ENCODE measurements at regions not wholly inside any gene's neighbourhood (a gene's known extent, or its start where the extent isn't known, plus 50 kb on each side); places are given as distances from the start of the nearest gene placed in this dataset.

- DNase-seq, result no peak
Measured at GRCh38 chr18:30415903-30416302, 626.6 kb downstream of the DSC3 start.

GRCh38 chr18:30409120-30409519 is 633.4 kb downstream of the DSC3 start:
- ATAC-seq, result no peak
- Mint-ChIP-seq H3K4me1 (no peaks in the 10 kb centered on the region), H3K27ac (no peak overlapping the region), H3K4me3 (no peak overlapping the region), H3K27me3 (no peaks in the 10 kb centered on the region), H3K36me3 (ENCODE audit: low read depth) (no peaks in the 10 kb centered on the region), H3K9me3 (peaks cover 16% of the 10 kb centered on the region)
- no peak for DNase-seq

More at GRCh38 chr18:30415903-30416302, 626.6 kb downstream of the DSC3 start:
- Mint-ChIP-seq H3K9me3 (peaks cover 16% of the 10 kb centered on the region), H3K4me1 (no peaks in the 10 kb centered on the region), H3K36me3 (ENCODE audit: low read depth) (no peaks in the 10 kb centered on the region), H3K27me3 (no peaks in the 10 kb centered on the region), H3K27ac (no peak overlapping the region), H3K4me3 (no peak overlapping the region)
- ATAC-seq, result no peak

DNA sequence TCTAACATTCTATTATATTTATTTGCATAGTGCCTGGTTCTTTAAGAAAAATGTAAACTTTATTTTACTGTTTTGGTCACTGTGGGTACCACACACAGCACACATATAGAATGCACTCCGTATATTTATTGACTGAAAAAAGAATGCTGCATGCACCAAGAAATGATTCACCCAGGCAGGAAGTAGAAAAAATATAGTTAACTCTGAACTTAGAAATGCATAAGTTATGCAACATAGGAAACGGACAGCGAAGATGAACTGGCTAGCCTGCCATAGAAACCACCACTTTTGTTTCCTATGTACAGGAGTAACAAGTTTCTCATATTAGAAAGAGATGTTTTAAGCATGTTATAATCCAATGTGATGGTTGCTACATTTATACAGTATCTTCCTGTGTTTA is 635.8 kb downstream of the DSC3 start:
- ATAC-seq, result no peak
- H3K9me3 Mint-ChIP-seq, result peaks cover 20% of the 10 kb centered on the region
- DNase-seq, result no peak
- H3K27ac Mint-ChIP-seq, result no peak overlapping the region
- H3K36me3 Mint-ChIP-seq (ENCODE audit: low read depth), result no peaks in the 10 kb centered on the region
- H3K4me3 Mint-ChIP-seq, result no peak overlapping the region
- no peaks in the 10 kb centered on the region for H3K4me1 Mint-ChIP-seq
- no peaks in the 10 kb centered on the region for H3K27me3 Mint-ChIP-seq

DNA sequence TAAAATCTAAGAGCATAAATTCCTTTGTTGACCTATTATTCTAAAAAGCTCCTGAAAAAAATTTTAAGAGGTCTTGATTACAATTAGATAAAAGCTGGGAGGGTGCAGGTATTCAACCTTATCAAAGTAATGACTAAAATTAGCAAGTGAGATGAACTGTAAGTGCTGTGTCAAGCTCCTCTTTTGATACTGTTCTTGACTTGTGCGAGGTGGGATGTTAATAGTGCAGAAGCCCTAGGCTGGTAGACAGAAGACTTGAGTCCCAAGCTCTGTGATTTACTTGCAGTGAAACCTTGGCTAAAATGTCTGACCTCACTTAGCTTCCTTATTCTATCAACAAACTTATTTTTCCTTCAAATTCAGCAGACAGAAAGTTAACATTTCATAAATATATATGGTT is 637.5 kb downstream of the DSC3 start:
- ATAC-seq, result no peak
- H3K36me3 Mint-ChIP-seq (ENCODE audit: low read depth), result no peaks in the 10 kb centered on the region
- no peak overlapping the region for H3K27ac Mint-ChIP-seq

DNA sequence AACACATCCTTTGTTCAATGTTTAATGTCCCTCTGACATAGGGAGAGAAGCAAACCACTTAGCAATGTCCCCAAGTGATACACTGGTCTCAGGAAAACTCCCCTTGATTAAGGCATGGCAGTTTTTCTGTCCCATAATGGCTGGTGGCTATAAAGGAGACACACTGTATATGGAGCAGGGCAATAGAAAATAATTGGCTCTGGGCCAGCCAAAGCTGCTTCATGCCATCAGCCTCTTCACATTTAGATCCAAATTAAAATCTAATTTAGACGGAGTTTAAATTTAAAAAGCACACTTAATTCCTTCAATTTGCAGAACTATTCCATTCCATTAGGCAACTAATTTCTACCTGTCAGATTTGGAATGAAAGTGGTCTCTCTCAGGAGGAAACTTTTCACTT is 638.1 kb downstream of the DSC3 start:
- no peaks in the 10 kb centered on the region for H3K36me3 Mint-ChIP-seq (ENCODE audit: low read depth)
- ATAC-seq, result no peak
- H3K4me3 Mint-ChIP-seq, result no peak overlapping the region
- no peak overlapping the region for H3K27ac Mint-ChIP-seq
- H3K4me1 Mint-ChIP-seq, result no peaks in the 10 kb centered on the region
- DNase-seq, result no peak
- H3K9me3 Mint-ChIP-seq, result peaks cover 10% of the 10 kb centered on the region
- H3K27me3 Mint-ChIP-seq, result no peaks in the 10 kb centered on the region

More for the DNA sequence above, 637.5 kb downstream of the DSC3 start:
- Mint-ChIP-seq H3K4me1 (no peaks in the 10 kb centered on the region), H3K27me3 (no peaks in the 10 kb centered on the region), H3K4me3 (no peak overlapping the region), H3K9me3 (peaks cover 16% of the 10 kb centered on the region)
- DNase-seq, result no peak

DNA sequence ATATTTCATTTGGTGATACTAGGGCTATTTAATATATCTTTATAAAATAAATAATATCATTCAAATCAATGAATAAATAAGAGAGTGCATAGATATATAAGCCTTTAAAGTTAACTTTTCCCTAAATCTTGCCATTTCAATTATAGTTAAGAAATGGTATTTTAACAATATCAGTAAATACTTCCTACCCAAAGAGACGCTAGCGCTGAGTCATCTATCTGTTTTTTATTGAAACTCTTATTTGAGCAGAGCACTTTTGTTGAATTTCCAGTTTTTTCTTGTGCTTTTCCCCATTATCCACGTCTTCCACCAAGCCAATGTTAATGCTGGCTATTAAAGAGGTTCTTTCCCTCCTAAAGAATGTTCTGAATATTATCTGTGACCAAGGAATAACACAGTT is 639.3 kb downstream of the DSC3 start:
- ATAC-seq (no peak), DNase-seq (no peak)
- no peak overlapping the region for H3K27ac Mint-ChIP-seq
- H3K4me1 Mint-ChIP-seq, result no peaks in the 10 kb centered on the region
- no peaks in the 10 kb centered on the region for H3K27me3 Mint-ChIP-seq
- H3K9me3 Mint-ChIP-seq, result peaks cover 5% of the 10 kb centered on the region
- no peak overlapping the region for H3K4me3 Mint-ChIP-seq
- H3K36me3 Mint-ChIP-seq (ENCODE audit: low read depth), result no peaks in the 10 kb centered on the region

DNA sequence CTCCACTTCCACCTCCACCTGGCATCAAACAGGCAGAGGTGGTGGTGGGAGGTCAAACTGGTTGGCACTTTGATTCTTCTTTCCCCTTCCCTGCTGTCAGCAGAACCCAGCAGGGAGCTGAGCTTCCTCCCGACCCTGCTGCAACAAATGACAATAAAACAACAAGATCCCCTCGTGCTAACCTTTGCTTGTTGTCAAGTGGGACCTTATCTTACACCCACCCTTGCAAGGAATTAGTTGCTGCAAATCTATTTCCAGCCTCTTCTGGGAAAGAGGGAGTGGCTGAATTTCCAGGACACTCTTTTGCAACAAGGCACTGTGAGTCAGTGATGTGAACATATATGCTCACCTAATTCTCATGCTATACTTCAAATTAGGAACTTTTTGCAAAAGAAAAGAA is 655.1 kb downstream of the DSC3 start:
- Mint-ChIP-seq H3K4me3 (no peak overlapping the region), H3K27me3 (no peaks in the 10 kb centered on the region), H3K27ac (no peak overlapping the region), H3K9me3 (peaks cover 4% of the 10 kb centered on the region), H3K4me1 (no peaks in the 10 kb centered on the region), H3K36me3 (ENCODE audit: low read depth) (no peaks in the 10 kb centered on the region)
- DNase-seq, result no peak
- ATAC-seq, result no peak

DNA sequence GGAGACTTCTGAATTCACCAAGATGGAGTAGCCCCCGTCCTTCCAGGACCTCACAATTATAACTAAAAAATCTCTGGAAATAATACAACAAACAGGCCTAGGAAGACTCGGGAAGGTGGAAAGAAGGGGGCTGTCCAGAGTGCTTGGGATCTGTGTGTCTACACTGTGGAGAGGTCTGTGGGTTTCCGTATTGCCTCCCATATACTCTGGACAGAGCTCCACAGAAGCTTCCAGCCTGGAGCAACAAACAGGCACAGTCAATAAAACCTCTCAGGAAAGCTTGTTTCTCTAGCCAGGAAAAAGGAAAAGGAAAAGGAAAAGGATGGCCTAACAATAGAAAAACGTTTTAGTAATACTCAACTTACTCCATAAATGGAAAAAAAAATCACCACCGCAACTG is 655.9 kb downstream of the DSC3 start:
- no peaks in the 10 kb centered on the region for H3K27me3 Mint-ChIP-seq
- no peak for DNase-seq
- no peaks in the 10 kb centered on the region for H3K36me3 Mint-ChIP-seq (ENCODE audit: low read depth)
- no peaks in the 10 kb centered on the region for H3K4me1 Mint-ChIP-seq
- peaks cover 8% of the 10 kb centered on the region for H3K9me3 Mint-ChIP-seq
- no peak overlapping the region for H3K27ac Mint-ChIP-seq
- ATAC-seq, result no peak
- no peak overlapping the region for H3K4me3 Mint-ChIP-seq

- H3K27ac Mint-ChIP-seq, result no peak overlapping the region
- H3K9me3 Mint-ChIP-seq, result peaks cover 13% of the 10 kb centered on the region
- no peak for DNase-seq
- H3K4me1 Mint-ChIP-seq, result no peaks in the 10 kb centered on the region
- ATAC-seq, result no peak
- no peak overlapping the region for H3K4me3 Mint-ChIP-seq
- H3K27me3 Mint-ChIP-seq, result no peaks in the 10 kb centered on the region
- no peaks in the 10 kb centered on the region for H3K36me3 Mint-ChIP-seq (ENCODE audit: low read depth)
Measured at GRCh38 chr18:30385684-30386083, 656.9 kb downstream of the DSC3 start.

DNA sequence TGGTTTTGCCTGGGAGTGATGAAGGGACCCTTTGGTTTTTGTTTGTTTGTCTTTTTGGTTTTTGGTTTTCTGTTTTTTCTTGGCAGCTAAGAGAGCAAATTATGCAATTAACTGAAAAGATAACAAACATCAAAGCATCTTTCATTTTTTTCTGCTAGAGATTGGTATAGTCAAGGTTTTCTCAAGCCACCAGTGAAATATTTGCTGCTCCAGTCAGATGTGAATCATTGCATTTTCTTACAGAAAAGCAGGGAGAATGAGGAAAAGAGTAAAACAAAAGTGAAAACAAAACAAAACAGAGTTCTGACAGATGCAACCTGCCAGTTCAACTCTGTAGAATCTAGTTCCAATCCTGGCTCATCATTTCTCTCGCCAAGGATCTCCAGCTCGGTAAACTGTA is 660.7 kb downstream of the DSC3 start:
- Mint-ChIP-seq H3K4me3 (no peak overlapping the region), H3K9me3 (peaks cover 13% of the 10 kb centered on the region), H3K36me3 (ENCODE audit: low read depth) (no peaks in the 10 kb centered on the region), H3K27ac (no peak overlapping the region), H3K4me1 (no peaks in the 10 kb centered on the region), H3K27me3 (no peaks in the 10 kb centered on the region)
- no peak for DNase-seq
- no peak for ATAC-seq

- no peaks in the 10 kb centered on the region for H3K36me3 Mint-ChIP-seq (ENCODE audit: low read depth)
- no peak overlapping the region for H3K27ac Mint-ChIP-seq
- no peak overlapping the region for H3K4me3 Mint-ChIP-seq
- H3K9me3 Mint-ChIP-seq, result peaks cover 17% of the 10 kb centered on the region
- DNase-seq (no peak), ATAC-seq (no peak)
- H3K4me1 Mint-ChIP-seq, result no peaks in the 10 kb centered on the region
- H3K27me3 Mint-ChIP-seq, result no peaks in the 10 kb centered on the region
Measured at GRCh38 chr18:30378097-30378496, 664.4 kb downstream of the DSC3 start.

- ATAC-seq (no peak), DNase-seq (no peak)
- Mint-ChIP-seq H3K4me3 (no peak overlapping the region), H3K4me1 (no peaks in the 10 kb centered on the region), H3K36me3 (ENCODE audit: low read depth) (no peaks in the 10 kb centered on the region), H3K27ac (no peak overlapping the region), H3K9me3 (peaks cover 12% of the 10 kb centered on the region), H3K27me3 (no peaks in the 10 kb centered on the region)
Measured at GRCh38 chr18:30376515-30376914, 666.0 kb downstream of the DSC3 start.

DNA sequence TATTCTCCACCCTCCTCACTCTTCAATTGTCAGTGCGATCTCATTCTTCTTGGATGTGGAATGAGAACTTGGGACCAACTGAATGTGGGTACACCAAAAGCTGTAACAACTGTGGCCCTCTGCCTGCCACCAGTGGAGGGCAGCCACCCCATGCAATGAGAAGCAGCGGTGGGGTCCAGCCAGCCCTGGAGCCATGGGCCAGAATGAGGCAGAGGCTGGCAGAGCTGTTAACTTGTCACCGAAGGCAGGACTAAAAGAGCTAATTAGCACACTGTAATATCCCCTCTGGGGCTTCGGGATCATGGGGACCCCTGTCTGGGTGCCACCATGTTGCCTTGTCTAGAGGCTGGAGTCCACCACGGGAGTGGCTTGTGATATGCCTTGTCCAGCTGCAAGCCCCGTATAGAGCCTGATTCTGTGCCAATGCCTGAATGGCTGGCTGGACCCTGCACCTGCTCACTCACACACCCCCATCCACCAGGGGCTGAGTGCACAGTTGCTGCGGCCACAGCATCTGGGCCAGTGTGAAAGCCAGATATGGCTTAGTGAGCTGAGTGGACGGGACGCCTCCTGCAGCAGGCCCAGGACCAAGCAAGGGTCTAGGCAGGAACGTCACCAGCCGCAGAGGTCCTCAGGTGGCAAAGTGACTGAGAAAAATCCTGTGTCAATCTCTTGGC is 680.5 kb downstream of the DSC3 start:
- no peaks in the 10 kb centered on the region for H3K4me1 Mint-ChIP-seq
- H3K36me3 Mint-ChIP-seq (ENCODE audit: low read depth), result no peaks in the 10 kb centered on the region
- DNase-seq, result no peak
- H3K4me3 Mint-ChIP-seq, result no peak overlapping the region
- H3K9me3 Mint-ChIP-seq, result peaks cover 6% of the 10 kb centered on the region
- no peak overlapping the region for H3K27ac Mint-ChIP-seq
- no peaks in the 10 kb centered on the region for H3K27me3 Mint-ChIP-seq
- no peak for ATAC-seq

GRCh38 chr18:30359521-30359920 is 683.0 kb downstream of the DSC3 start:
- Mint-ChIP-seq H3K36me3 (ENCODE audit: low read depth) (no peaks in the 10 kb centered on the region), H3K27me3 (no peaks in the 10 kb centered on the region)
- no peak for ATAC-seq

DNA sequence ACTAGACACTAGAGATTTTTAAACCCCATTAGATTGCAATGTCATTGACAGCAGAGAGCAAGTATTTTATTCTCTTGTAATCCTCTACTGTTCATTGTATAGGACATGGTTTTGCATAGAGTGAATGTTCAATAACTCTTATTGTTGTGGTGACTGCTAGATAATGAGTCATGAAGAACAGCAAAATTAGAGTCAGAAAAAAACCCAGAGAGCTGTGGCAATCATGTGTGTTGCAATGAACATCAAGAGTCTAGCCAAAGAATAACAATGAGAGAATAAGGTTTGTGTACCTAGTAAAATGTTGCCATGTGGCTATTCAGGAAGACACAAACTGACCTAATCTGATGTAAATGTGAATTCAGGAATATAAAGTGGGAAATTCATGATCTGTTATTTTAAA is 684.0 kb downstream of the DSC3 start:
- ATAC-seq, result no peak
- H3K4me3 Mint-ChIP-seq, result no peak overlapping the region
- H3K27ac Mint-ChIP-seq, result no peak overlapping the region
- DNase-seq, result no peak
- H3K9me3 Mint-ChIP-seq, result peaks cover 10% of the 10 kb centered on the region
- H3K4me1 Mint-ChIP-seq, result no peaks in the 10 kb centered on the region
- no peaks in the 10 kb centered on the region for H3K27me3 Mint-ChIP-seq
- no peaks in the 10 kb centered on the region for H3K36me3 Mint-ChIP-seq (ENCODE audit: low read depth)

More at GRCh38 chr18:30359521-30359920, 683.0 kb downstream of the DSC3 start:
- peaks cover 9% of the 10 kb centered on the region for H3K9me3 Mint-ChIP-seq
- no peak overlapping the region for H3K4me3 Mint-ChIP-seq
- no peak overlapping the region for H3K27ac Mint-ChIP-seq
- H3K4me1 Mint-ChIP-seq, result no peaks in the 10 kb centered on the region
- DNase-seq, result no peak
